ENCODE measurements at regions not wholly inside any gene's neighbourhood (a gene's known extent, or its start where the extent isn't known, plus 50 kb on each side); places are given as distances from the start of the nearest gene placed in this dataset.

- no peaks in the 10 kb centered on the region for H3K36me3 ChIP-seq (ENCODE audit: insufficient read depth, low read length)
- no peaks in the 10 kb centered on the region for H3K27me3 ChIP-seq (ENCODE audit: insufficient read depth, low read depth, low read length)
- no peak overlapping the region for H3K9ac ChIP-seq (ENCODE audit: low read length)
- no peaks in the 10 kb centered on the region for H3K9me2 ChIP-seq (ENCODE audit: insufficient read depth, low read length)
- TF ChIP-seq CTCF (IDR thresholded peaks at IDR 0.05; ENCODE audit: poor library complexity, severe bottlenecking), result no peak
- TF ChIP-seq RAD21 (conservative IDR thresholded peaks at IDR 0.05), result no peak
- no peak for TF ChIP-seq REST (IDR thresholded peaks at IDR 0.05; ENCODE audit: borderline replicate concordance)
- TF ChIP-seq EP300 (conservative IDR thresholded peaks at IDR 0.05; ENCODE audit: poor library complexity, severe bottlenecking), result no peak
- no peak for TF ChIP-seq TAF1 (IDR thresholded peaks at IDR 0.05; ENCODE audit: low read depth)
- no peak for TF ChIP-seq POLR2AphosphoS5 (IDR thresholded peaks at IDR 0.05)
- TF ChIP-seq MXI1 (conservative IDR thresholded peaks at IDR 0.05; ENCODE audit: poor library complexity, severe bottlenecking), result no peak
- no peak for TF ChIP-seq SMC3 (conservative IDR thresholded peaks at IDR 0.05; ENCODE audit: poor library complexity)
- TF ChIP-seq EZH2 (IDR thresholded peaks at IDR 0.05; ENCODE audit: borderline replicate concordance, insufficient read depth, low read length, poor library complexity, severe bottlenecking), result no peak
- H3K27ac ChIP-seq (ENCODE audit: low read length), result no peak overlapping the region
- no peak overlapping the region for H3K4me3 ChIP-seq (ENCODE audit: low read length)
- H3F3A ChIP-seq (ENCODE audit: insufficient read depth, low read length, poor library complexity, severe bottlenecking), result no peaks in the 10 kb centered on the region
- no peak overlapping the region for H2AFZ ChIP-seq (ENCODE audit: low read depth, low read length)
- no peak overlapping the region for H3K4me2 ChIP-seq (ENCODE audit: low read length)
- H3K79me2 ChIP-seq (replicated peaks; ENCODE audit: insufficient read depth, low read length), result no peaks in the 10 kb centered on the region
- no peaks in the 10 kb centered on the region for H4K20me1 ChIP-seq (ENCODE audit: insufficient read depth)
- H3K9me3 ChIP-seq (ENCODE audit: low read length), result no peaks in the 10 kb centered on the region
These were observed 943.6 kb upstream of the MBL2 start for GRCh38 chr10:53716156-53716555.

GRCh38 chr10:53713431-53713830, 940.8 kb upstream of the MBL2 start:
- Histone ChIP-seq H3K36me3 (ENCODE audit: insufficient read depth, low read length) (no peaks in the 10 kb centered on the region), H3K79me2 (replicated peaks; ENCODE audit: insufficient read depth, low read length) (no peaks in the 10 kb centered on the region), H2AFZ (ENCODE audit: low read depth, low read length) (no peak overlapping the region), H3K9me2 (ENCODE audit: insufficient read depth, low read length) (no peaks in the 10 kb centered on the region), H3K9ac (ENCODE audit: low read length) (no peak overlapping the region), H4K20me1 (ENCODE audit: insufficient read depth) (no peaks in the 10 kb centered on the region), H3F3A (ENCODE audit: insufficient read depth, low read length, poor library complexity, severe bottlenecking) (no peaks in the 10 kb centered on the region), H3K9me3 (ENCODE audit: low read length) (no peaks in the 10 kb centered on the region), H3K4me2 (ENCODE audit: low read length) (no peak overlapping the region), H3K27me3 (ENCODE audit: insufficient read depth, low read depth, low read length) (no peaks in the 10 kb centered on the region), H3K27ac (ENCODE audit: low read length) (no peak overlapping the region), H3K4me3 (ENCODE audit: low read length) (no peak overlapping the region)
- TF ChIP-seq REST (IDR thresholded peaks at IDR 0.05; ENCODE audit: borderline replicate concordance) (no peak), EP300 (conservative IDR thresholded peaks at IDR 0.05; ENCODE audit: poor library complexity, severe bottlenecking) (no peak), CTCF (IDR thresholded peaks at IDR 0.05; ENCODE audit: poor library complexity, severe bottlenecking) (no peak), TAF1 (IDR thresholded peaks at IDR 0.05; ENCODE audit: low read depth) (no peak), RAD21 (conservative IDR thresholded peaks at IDR 0.05) (no peak), MXI1 (conservative IDR thresholded peaks at IDR 0.05; ENCODE audit: poor library complexity, severe bottlenecking) (no peak), POLR2AphosphoS5 (IDR thresholded peaks at IDR 0.05) (no peak), SMC3 (conservative IDR thresholded peaks at IDR 0.05; ENCODE audit: poor library complexity) (no peak), EZH2 (IDR thresholded peaks at IDR 0.05; ENCODE audit: borderline replicate concordance, insufficient read depth, low read length, poor library complexity, severe bottlenecking) (no peak)
